Stimulated activated CD4-positive, alpha-beta T cell treated with anti-CD3 and anti-CD28 coated beads, Interleukin-4, amount 100 ng/mL, for 1 hour (primary cell): ENCODE measurements at regions not wholly inside any gene's neighbourhood (a gene's known extent, or its start where the extent isn't known, plus 50 kb on each side); places are given as distances from the start of the nearest gene placed in this dataset.

ENCODE experiments used
- DNase-seq: peaks from one replicate; pipeline ENCODE4 v3.0.0-alpha.2; 2020

DNA sequence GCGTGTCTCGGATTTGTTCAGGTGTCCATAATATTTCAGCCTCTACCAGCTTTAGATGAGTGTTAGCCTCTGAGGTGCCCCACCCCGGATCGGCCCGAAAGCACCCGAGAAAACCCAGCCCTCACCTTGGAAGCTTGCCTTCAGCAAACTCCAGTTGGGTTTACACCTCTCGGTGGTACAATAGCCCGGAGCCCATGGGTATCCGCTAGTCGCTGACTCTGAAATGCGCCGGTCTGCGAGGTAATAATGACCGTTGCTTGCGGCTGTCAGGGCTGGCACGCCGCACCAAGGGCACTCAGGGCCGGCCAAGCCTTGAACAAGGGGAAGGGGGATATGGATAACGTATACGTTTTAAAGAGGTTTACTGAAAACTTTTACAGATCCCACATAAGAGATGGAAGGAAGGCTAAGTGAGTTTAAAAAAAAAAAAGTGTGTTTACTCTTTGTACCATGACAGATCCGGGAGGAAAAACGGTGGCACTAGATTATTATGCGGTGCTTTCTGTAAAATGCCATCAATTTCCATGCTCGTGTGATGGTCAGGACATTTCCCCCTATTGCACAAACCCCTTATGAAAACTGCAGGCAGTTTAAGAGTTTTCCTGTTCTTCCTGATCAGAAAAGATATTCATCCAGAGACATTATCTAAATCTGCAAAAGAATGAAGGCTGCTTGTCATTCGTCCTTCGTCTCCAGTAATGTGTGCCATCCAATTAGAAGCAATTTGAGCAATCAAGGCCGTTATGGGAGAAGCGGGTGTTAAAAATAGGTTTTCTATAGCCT is 124.2 kb downstream of the TMEM161B start:
- DNase-seq = no peak

DNA sequence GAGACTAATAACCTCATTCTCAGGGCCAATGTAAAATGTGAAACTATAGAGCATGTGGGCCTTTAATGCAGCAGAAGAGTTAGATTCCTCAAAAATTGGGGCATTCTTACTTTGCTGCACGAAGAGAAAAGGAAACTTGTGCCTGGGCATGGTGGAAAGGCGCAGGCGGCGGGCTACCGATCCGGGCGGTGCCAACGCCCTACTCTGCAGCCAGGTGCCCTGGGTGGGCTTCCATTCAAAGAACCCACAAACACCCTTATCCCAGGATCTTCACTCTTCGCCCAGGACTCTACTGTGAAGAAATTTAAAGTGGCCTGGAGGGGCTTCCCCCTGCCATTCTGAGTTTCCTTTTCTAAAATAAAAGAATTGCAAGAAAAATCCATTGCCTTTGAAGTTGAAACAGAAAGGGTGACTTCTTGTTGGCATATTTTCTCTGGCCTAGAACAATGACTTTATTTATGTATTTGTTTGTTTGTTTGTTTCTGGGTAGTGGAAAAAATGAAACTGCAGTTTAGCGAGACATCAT is 124.9 kb downstream of the TMEM161B start:
- DNase-seq = no peak

DNA sequence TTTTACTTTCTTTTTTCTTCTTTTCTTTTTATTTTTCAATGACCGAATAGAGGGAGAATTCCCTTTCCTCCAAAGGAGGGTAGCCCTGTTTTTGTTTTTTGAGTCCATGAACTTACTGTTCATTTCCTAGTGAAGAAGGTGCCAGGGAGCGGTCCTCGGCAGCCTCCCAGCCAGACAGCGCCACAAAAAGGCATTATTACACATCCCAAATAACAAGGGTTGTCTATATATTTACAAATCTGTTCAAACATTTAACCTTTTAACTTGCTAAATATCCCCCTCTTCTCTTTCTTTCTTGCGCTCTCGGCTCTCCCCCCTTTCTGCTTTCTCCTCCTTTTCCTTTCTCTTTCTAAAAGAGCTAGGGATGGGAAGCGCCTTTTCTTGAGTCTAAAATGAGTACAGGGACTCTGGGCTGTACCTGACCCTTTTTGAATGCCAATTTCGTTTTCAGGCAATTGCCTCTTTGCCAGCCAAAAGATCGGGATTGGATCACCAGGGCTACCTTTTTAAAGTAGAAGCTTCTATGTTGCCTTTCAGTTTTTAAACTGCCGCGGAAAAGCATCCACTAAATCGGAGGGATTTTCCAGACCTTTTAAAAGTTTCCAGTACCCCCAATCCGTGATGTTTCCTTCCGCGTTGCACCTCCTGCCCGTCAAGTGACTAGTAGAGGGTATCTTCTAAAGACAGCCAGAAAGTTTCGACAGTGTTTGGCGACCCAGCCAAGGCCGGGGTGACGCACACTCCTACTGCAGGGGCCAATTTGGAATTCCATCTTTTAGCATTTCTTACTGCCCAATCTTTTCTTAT is 125.6 kb downstream of the TMEM161B start:
- no peak for DNase-seq

DNA sequence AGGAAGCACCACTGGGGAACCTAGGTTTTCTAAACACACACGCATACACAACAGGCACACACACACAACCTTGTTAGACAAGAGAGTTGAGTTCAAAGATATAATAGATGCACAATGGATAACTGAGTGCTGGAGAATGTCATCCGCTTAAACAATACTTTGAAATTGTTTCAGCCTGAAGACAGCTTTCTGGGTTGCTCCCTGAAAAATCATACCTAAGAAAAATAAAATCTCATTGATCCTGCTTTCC is 126.1 kb downstream of the TMEM161B start:
- DNase-seq = no peak

DNA sequence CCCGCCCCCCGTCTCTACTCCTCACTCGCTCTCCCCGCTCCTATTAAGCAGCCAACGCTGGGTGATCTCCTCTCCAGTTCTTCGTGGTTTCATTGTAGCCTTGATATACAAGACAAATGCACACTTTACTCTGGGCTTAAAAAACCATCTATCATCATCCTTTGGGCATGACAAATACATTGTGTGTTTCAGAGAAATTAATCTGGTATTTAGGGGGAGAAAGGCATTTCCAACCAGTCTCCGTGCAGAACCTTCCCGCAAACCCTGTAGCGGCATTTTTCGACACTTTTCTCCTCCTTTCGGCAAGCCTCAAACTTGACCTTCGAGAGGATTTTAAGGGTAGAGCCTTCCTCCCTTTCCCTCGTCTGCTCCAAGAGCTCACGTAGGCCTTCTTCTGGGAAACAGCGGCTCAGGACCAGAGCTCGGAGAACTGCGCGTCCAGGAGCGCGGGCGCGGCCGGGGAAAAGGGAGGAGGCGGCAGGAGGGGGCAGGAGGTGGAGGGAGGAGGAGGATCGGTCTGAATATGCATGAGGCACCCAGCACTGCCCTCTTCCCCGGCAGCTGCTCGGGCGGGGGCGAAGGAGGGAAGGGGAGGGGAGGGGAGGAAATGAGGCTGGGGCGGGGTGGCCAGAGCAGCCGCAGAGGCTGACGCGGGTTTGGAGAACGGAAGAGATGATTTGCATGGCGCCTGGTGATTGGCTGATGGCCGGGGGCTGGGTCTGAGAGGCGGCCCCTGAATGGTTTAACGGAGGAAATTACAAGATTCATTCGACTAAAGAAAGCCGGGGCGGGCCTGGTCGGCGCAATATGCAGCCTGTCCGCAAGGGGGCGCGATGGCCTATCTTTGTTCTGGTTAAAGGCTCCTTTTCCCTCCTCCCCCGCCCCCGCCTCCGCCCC is 127.5 kb downstream of the TMEM161B start:
- peak; percentile 62 for DNase-seq

DNA sequence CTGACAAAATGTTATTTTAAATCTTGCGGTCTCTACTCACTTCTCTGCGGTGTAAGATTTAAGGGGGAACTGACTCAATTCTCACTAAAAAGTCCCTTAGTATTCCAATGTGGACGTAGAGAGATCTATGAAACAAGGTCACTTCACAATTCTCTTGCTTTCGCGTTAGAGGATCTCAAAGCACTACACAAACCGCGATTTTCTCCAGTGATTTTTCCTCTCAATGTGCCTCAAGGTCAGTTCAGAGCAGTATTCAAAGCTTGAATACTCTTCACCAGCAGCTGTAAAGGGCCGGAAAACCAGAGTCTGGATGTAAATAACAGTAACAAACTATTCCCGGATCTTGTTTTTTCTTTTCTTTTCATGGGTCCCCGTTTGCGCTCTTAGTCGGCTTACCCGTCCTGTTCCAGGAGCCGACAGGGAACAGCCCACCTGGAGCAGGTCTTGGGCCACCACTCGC is 128.2 kb downstream of the TMEM161B start:
- no peak for DNase-seq

DNA sequence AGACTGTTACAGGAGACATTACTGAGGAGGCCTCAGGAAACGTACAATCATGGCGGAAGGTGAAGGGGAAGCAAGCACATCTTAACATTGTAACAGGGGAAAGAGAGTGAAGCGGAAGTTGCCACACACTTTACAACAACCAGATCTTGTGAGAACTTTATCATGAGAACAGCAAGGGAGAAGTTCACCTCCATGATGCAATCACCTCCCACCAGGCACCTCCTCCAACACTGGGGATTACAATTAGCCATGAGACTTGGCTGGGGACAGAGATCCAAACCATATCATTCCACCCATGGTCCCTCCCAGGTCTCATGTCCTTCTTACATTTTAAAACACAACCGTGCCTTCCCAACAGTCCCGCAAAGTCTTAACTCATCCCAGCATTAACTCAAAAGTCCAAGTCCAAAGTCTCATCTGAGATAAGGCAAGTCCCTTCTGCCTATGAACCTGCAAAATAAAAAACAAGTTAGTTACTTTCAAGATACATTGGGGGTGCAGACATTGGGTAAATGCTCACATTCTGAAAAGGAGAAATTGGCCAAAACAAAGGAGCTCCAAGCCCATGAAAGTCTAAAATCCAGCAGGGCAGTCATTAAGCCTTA is 138.3 kb downstream of the TMEM161B start:
- no peak for DNase-seq

DNA sequence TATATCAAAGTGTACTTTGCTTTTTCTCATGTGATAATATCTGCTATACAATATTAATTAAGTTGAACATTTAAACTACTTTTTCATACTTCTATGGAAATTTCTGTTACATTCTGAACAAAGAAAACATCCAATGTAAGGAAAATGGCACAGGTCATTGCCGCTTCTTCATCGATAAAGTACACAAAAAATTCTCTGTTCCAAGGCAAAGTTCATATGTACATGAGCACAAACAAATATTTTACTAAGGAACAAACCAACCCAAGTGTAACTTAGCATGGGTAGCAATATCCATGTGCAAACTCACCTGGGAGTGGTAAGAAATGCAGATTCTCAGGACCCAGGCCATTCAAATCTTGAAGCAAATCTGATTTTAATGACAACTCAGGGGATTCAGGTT is 139.8 kb downstream of the TMEM161B start:
- DNase-seq = no peak

DNA sequence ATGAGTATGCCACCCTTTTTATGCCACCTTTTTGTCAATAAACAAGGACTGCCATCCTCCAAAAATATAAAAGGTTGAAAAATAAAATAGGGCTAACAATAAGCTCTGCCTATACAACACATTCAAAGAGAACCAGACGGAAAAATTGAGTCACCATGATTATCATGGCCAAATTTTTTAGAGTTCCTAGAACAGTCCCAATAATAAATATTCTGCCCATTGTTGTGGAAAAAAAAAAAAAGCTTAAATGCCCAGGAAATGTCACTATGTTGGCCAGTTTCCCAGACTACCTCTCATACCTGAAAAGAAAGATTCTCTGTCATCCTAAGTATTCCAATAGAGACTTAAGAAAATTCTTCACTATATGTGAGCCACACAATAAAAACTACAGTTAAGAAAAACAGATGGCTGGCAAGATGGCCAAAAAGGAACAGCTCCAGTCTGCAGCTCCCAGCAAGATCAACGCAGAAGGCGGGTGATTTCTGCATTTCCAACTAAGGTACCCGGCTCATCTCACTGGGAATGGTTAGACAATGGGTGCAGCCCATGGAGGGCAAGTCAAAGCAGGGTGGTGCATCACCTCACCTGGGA is 149.0 kb downstream of the TMEM161B start:
- DNase-seq = no peak

DNA sequence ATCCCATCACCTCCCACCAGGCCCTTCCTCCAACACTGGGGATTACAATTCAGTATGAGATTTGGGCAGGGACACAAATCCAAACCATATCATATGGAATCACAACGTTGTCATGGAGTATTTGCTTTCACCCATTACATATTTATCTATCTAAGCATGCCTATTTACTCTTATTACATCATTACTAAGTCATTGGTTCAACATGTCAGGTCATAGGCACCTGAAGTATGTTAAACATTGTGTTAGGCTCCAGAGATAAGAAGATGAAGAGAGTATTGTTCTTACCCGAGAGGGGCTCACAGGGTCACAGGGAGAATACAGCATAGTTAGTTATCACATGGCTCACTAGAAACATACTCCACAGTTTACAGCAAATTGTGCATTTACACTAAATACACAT is 150.5 kb downstream of the TMEM161B start:
- DNase-seq = no peak

DNA sequence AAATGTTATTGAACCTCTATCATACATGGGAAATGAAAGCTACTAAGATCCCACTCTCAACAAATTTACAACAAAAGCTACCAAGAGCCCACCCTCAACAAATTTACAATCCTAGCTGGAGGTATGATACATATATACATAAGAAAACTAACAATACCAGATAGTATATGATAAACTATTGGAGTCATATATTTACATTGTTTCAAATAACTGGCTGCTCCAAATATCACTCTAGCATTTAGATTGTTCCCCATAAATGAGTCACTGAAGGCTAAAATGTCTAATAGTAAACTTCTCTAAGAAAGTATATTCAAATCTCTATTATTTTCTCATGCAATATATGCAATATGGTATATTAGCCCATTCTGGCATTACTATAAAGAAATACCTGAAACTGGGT is 151.1 kb downstream of the TMEM161B start:
- no peak for DNase-seq

DNA sequence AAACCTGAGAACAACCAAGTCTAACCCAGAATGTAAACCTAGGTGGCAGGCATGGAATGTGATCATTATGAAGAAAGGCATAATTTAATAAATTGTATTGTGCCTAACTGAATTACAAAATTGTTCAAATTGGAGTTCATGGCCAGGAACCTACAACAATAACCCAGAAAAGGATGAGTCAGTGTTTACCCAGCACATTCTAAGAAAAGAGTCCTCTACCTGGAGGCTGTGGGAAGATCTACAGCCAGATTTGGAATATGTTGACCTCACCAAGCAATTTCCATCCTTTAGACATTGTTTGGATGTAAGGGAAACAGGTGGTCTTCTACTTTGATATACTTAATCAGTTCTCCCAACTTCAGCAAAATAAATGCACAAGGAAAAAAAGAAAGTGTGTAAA is 152.2 kb downstream of the TMEM161B start:
- no peak for DNase-seq

DNA sequence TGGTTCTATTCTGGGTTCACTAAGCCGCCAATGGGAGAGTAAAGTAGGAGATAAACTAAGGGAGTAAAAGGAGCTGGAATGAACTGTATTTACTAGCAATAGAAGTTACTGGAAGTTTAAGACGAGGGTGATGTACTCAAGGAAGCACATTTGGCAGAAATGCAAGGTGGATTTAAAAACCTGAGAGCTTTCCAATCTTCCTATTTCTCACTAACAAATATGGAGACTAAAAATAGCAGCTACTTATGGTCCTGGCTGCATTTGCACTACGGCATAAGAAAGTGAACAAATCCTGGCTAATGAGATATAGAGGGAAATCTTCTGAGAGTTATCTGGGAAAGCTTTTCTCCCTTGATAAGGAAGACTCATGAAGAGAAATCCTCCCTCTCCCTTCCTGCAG is 153.4 kb downstream of the TMEM161B start:
- no peak for DNase-seq

DNA sequence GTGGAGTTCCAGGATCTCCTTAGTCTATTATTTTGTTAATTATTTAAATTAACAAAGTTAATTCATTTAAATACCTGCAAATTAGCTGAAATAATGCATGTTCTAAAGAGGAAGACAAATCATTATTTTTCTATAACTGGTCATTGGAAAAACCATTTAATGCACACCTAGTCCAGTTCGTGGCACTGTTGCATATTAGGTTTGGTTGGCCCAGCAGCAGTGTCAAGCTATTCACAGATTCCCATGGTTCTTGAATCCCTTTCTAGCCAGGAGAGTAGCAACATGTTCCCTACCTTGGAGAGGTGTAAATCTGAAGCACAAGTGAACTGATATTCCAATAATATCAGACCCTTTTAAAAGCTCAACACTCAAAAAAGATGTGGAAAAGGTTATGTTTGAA is 155.2 kb downstream of the TMEM161B start:
- DNase-seq = no peak

DNA sequence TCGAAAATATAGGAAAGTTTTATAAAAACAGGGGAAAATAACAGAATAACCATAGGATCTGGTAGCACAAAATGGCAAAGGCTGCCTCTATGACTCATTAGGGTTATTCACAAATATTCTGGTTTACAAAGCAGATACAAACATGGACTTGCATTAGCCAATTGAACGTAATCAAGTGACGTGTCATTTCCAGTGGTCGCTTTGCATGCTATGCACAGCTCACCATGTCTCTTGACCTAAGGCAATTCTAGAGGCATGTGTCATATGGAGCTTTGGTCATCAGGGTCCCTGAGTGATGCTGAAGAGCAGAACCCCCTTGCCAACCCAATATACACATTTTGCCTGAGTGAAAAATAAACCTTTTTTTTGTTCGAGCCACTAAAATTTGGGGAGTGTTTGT is 158.8 kb downstream of the TMEM161B start:
- no peak for DNase-seq

DNA sequence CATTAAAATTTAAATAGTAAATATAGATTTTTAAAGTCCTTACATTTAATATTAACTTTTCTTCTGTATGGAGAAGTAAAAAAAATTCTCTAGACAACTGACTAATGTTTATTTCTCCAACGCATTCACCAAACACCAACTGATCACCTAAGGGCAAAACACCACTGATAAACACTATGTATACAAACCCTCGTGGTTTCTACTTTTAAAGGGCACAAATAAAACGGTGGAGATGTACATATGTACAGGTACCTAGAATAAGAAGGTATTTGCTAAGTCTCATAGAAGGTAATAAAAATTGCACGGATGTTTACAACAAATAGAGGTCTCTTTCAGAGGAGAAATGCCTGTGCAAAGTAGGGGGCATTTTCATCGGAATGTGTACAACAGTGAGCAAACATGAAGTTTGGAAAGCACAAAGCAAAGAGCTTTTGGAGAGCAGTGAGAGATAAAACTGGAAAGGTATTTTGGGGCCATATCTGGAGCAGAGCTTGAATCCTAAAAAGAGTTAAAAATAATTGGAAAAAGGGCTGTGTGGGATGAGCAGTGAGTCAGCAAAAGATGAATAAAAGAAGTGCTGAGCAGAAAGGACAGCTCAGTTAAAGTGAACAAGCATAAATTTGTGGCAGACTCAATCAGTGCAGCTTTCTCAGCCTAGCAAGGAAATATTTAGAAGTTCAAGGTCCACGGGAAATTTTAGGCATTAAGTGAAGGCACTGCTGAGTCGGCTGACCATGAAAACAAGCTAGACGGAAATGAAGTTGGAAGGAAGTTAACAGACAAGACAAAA is 160.0 kb downstream of the TMEM161B start:
- DNase-seq = no peak

DNA sequence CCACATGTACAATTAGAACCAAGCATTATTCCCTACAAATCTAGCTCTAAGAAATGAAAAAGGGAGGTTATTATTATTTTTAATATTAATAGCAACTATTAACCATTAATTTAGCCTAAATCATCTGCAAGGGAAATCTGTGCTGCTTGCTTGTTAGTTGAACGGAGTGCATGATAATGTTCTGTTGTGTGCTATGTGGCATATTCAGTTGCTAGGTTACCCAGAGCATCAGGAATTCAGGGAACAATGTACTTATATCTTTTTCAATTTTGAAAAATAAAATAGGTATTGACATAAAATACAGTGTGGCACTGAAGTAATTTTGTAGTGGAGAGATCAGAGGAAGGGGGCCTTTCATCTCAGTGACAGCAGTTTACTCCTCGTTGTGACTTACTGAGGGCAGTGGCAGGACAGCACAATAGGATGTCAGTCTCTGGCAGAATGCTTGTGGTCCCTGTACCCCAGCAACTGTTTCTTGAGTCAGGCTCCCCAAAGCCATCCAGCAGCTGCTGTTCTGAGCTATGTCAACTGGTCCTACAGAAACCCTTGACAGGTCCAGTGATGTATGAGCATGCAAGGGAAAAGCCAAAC is 173.6 kb downstream of the TMEM161B start:
- DNase-seq = no peak

DNA sequence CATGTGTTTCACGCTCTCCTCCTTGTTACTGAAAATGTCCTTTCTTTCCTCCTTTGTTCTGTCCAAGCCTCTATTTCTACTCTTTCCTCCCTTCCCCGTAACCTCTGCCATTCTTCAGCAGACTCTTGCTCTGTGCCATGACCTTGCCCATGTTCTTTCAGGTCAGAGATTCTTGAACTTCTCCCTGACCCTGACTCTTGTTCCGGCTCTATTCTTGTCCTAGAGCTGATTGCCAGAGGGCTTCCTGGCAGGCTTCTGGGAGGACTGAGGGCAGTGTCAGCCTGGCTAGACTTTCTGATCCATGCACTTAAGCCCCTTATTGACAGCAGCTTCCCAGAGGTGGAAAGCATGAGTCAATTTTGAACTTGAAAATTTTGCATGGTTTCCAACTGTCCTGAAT is 174.2 kb downstream of the TMEM161B start:
- no peak for DNase-seq

DNA sequence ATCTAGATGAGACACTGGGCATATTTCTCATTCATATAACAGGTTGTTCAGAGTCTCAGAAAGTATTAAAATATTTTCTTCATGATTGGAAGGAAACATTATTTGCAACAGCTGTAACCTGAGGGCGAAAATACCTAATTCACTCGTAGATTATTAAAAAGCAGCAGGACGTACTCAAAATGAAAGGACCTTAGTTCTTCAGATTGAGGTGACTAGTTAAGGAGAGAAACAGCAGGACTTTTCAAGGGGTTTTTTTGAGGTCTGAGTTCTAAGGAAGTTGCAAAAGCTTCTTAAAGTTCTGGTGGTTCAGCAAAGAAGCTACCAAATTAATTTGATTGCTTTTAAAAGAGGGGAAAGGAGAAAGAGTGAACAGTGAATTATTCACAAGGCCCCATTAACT is 174.9 kb downstream of the TMEM161B start:
- no peak for DNase-seq

DNA sequence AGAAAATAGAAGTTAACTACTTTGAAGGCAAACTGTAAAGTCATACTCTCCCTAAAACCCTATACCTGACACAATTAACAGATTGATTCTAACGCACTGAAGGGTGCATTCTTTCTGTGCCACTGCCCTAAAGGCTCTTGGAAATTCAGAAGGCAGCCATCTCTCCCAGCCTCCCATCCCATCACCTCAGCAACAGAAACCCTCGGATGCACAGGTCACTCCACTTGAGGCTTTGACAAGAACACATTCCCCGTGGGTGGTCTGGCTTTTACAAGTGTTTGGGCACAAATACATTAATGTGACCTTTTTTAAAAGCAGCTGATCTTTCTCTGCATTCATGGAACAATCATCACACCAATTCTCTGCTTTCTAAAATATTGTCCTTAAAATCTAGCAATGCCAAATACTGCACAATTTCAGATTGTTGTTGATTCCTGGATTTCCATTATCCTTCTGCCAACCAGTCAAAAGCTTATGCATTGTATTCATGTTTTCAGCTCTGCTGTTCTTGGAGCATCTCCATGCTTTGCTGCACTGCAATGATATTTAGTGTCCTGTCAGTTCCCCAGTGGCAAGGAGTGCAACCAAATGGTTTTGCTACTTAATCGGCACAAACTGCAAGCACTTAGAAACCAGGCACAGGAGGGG is 175.6 kb downstream of the TMEM161B start:
- DNase-seq = no peak

DNA sequence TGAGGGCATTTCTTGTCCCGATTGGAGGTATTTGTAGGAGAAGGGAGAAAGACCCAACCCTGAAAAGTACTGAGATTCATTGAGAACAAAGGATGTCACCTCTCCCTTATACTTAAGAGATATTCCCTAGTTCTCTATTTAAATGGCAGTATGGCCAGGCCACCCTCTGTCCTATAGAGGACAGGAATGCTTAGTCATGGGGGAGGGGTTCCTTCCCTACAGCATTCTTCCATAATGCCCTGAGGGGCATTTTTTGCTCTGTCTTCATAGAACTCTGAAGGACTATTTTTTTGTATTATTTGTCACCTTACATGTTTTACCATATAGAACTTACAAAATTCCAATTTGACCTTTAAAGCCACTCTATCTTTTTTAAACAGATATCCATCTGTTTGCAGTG is 176.3 kb downstream of the TMEM161B start:
- DNase-seq = no peak
